GM18505 (cell line): ENCODE measurements at regions not wholly inside any gene's neighbourhood (a gene's known extent, or its start where the extent isn't known, plus 50 kb on each side); places are given as distances from the start of the nearest gene placed in this dataset.

Experiments used
- ATAC-seq: cut with Tn5 transposase; IDR thresholded peaks from one replicate; pipeline ENCODE4 v1.9.1; 2021; ENCODE audit not compliant: unreplicated experiment
- POLR2A ChIP-seq: IDR thresholded peaks from 4 replicates; pipeline ENCODE4 v1.6.1; 2011; ENCODE audit warnings: borderline replicate concordance; ENCODE audit not compliant: insufficient read depth, insufficient read length; ENCODE audit errors: extremely low read depth

DNA sequence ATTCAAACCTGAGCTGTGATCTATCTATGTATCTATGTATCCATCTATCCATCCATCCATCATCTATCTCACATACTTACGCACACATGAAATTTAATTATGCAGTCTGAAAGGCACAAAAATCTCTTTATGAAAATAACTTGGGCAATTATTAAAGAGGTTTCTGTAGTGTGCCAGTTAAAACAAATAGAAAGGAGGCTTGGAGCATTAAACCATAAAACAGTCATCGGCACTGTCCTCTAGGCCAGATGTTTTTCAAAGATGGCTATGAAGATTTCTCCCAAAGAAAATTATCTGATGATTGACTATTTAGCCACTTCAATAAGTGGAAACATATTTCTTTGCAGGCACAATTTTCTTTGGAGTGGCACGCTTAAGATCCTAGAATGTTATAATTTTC lies 392.5 kb upstream of the RPS23 start:
- ATAC-seq: no peak

DNA sequence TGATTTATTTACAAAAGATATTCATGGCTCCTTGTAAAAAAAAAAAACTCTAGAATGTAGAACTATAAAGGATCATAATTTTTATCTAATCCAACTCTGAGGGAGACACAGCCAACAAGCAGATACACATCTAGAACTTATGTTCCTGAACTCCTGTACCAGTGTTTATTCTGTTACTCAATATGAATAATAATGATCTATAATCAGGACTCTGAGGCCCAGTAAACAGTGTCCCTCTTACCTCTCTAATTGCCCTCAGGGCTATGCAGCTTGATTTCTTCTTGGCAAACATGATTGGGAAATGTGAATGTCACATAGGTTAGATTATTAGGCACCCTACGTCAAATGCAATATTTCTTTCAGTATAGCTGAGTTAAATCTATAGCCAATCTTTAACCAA lies 391.6 kb upstream of the RPS23 start:
- no peak for TF ChIP-seq POLR2A
- ATAC-seq: no peak

More for the DNA sequence above, 392.5 kb upstream of the RPS23 start:
- no peak for TF ChIP-seq POLR2A

DNA sequence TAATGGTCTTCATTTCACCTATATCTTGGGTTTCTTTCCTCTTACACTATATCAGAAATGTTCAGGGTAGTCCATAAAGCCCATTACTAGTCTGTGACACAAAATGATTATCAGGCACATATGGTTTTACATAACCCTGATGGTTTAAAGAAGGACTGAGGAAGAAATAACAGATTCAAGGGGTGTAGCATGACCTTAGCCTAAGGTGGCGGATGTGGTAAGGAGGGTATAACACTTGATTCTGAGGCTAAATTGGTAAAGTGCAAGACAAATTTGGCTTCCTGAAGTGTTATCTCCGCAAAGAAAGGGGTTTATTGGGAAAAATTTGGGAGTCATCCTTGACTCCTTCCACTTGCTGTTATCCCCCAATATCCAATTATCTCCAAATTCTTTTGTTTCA lies 388.2 kb upstream of the RPS23 start:
- TF ChIP-seq POLR2A: no peak
- no peak for ATAC-seq

DNA sequence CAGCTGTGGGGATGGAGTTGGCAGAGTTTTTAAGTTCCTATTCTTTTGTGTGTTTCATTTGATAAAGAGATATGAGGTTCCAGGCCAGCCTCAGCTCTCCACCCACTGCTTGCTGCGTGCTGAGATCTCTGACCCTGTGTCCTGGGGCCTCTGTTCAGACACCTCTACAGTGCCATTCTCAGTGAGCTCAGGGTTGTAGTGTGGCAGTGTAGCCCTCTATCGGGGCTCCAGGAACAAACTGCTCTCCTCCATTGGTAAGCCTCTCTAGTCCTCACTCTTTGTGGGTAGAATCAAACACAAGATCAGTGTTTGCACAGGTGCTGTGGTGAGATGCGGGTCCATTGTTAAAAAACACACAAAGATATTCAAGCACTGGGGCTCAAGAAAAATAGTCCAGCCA lies 386.6 kb upstream of the RPS23 start:
- no peak for TF ChIP-seq POLR2A
- no peak for ATAC-seq

DNA sequence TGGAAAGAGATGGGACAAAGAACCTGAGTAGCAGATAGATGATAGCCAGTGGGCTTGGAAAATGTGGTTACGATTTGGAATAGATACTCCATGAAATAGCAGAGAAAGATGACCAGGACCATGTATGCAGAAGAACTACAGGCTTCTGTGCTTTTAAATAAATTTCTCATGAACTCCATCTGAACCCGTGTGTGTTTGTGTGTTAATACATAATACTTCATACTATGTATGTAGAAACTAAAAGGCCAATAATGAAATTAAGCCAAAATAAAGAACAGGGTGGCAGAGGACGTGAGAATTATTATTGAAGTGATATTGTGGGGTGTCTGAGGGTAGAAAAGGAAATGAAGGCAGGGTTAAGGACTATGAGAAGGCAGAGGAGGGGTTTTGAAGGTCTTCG lies 385.1 kb upstream of the RPS23 start:
- TF ChIP-seq POLR2A: no peak
- ATAC-seq: no peak

DNA sequence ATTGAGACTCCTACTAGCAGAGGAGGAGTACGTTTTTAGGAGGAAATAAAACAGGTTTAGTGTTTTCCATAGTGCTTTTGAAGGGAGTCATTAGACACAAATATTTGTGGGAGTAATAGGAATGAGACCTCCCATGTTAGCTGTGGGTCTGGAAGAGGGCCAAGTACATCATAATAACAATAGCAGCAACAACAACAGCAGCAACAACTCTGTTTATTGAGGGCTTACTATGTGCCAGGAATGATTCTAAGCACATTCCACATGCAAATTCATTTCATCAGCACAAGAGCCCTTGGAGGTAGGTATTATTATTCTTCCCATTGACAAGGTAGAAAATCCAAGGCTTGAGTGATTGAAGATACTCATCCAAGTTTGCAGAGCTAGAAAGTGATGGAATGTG lies 384.2 kb upstream of the RPS23 start:
- ATAC-seq: no peak
- TF ChIP-seq POLR2A: no peak

DNA sequence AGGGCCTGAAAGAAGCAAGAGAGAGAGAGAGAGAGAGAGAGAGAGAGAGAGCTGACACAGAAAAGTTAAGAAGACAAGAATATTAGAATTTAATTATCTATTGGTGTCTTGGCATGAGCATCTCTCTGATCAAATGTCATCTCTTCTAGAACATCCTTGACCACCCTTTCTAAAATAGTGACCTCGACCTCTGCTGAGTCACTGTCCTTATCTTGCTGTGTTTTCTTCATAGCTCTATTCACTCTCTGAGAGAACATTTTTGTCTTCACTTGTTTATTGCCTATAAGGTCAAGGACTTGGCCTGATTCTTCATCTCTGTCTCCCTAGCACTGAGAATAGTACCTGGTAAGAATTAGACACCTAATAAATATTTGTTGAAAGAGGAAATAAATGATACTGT lies 383.8 kb upstream of the RPS23 start:
- ATAC-seq: no peak
- no peak for TF ChIP-seq POLR2A

DNA sequence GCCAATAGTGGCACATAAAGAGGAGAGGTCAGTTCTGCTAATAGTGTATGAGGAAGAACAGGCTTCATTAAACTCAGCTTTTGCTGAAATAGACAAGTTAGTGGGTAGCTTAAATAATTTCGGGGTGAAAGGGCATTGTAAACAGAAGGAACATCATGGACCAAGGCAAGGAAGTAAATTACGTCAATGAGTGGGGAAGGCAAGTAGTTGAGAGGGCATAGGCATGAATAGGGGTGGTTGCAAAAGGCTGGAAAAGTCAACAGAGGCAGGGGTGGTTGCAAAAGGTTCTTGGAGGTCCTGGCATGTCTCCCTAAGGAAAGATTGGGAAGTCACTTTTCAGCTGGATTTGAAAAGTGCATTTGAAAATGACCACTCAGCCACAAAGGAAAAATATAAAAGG lies 383.3 kb upstream of the RPS23 start:
- TF ChIP-seq POLR2A: no peak
- ATAC-seq: no peak

DNA sequence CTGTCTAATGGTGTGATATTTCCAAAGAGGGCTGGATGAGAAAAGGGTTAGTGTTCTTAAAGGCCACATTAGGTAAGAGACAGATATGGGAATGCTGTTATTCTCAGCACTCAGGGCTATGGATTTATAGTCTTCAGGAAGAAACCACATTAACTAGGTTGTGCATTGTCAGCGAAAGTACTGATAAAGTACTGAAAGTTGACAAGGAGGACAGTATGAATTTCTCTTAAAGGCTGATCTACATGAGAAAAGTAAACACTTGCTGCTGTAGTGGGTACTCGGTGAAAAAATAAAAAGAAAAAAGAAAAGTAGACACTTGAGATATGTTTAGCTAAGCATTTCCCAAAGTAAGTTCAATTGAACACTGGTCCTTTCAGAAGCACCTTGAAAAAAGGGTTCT lies 381.0 kb upstream of the RPS23 start:
- no peak for ATAC-seq
- TF ChIP-seq POLR2A: no peak

DNA sequence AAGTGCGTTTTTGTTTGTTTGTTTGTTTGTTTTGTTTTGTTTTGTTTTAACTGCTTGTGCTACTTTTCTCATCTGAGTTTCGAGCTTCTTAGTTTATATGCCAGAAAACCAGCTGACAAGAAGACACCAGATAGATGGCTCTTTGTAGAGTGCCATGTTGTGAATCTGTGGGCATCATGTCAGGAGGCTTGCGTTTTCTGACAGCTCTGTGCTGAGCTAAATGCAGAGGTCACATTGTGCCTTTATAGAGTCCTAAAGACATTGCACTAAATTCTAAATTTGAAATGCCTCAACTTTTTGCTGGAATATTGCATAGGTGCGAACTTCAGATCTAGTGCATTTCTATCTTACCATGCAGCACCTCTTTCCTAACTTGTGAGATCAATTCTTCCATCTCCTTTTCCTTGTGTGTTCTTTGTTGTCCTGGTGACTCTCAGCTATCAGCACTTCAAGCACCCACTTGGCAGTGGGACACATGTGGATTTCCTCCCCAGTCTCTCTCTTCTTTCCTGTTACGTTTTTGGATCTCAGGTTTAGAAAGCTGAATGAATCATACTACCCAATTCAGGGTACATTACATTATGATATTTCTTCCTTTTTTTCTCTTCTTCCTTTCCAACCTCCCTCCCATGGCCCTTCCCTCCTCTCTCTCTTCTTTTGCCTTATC lies 379.0 kb upstream of the RPS23 start:
- no peak for ATAC-seq
- no peak for TF ChIP-seq POLR2A

DNA sequence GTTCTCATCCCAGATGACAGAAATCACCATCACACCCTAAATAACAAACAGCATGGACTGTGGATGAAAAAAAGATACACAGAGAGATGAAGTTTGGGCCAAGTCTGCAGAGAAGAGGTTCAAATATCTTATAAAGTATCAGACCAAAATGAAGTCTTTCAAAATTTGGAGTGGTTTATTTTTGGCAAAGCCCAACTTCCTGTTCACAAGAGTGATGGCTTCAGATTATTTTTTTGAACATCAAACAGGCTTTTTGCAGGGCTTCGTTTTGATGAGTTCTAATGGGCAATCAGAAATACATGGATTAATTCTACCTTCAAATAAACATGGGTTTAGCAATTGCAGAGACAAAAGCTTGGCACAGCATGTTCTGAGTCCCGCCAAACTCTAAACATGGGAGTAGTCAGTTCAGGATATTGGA lies 378.2 kb upstream of the RPS23 start:
- ATAC-seq: no peak
- TF ChIP-seq POLR2A: no peak

DNA sequence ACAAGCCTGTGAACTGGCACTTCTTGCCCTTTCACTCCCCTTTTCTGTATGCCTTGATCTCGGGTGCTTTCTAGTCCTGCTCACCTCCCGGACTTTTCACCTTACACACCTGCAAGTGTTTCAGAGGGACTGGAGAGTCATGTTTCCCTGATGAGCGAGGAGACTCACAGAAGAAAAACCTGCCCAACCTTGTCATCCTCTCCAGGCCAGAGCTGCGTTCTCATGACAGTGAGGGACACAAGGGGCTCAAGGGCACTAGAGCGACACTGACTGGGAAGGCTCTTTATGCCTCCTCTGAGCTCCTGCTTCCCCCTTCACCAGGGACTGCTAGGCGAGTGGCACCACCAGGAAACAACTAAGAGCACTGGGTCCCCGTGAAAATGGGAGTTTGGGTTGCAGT lies 376.9 kb upstream of the RPS23 start:
- no peak for ATAC-seq
- TF ChIP-seq POLR2A: no peak

DNA sequence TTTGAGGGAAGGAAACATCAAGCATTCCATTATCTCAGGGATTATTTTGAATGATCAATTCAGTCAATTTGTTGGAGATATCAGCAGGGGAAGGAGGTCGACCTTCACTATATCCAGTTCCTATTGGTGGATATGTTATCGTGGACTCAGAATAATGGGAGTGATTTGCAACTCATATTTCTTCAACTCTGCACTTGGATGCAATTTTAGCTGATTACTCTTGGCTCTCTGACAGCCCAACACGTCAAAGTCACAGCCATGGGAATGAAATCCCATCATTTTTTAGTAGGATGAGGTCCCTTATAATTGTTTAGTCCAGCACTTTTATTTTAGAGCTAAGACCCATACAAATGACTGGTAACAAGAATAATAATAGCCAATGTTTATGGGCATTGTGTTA lies 371.8 kb upstream of the RPS23 start:
- no peak for ATAC-seq

DNA sequence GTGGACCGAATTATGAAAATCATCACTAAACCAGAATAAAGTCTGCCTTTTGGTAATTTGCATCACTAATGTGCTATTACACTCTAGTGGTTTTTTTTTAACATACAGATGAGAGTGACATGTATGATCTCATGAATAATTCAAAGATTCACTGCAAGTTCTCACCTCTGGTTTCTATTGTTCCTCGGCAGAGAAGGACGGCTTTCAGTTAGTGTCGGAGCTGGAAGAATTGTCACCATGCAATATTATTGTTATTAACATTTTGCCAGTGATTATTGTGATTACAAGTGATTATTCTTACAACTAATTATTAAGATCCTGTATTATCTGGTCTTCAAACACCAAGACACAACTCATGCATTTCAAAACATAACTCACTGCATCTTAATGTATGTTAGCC lies 366.6 kb upstream of the RPS23 start:
- no peak for ATAC-seq
- TF ChIP-seq POLR2A: no peak

More for the DNA sequence above, 371.8 kb upstream of the RPS23 start:
- no peak for TF ChIP-seq POLR2A

DNA sequence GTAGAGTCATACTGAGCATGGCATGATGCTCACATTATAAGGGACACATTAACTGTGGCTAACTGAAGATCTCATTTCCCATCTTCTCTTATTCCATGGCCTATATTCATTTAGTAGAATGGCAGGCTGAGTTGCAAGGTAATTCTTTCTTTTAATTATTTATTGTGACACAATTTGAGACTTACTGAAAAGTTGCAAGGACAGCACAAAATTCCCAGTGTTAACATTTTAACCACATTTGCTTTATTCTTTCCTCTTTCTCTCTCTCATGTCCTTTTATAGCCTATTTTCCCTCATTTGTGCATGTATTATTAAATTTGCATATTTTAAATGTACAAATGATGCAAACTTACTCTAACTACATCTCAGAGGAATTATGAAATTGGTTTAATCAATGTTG lies 366.1 kb upstream of the RPS23 start:
- no peak for ATAC-seq
- no peak for TF ChIP-seq POLR2A
